CD4-positive, alpha-beta T cell (primary cell): ENCODE measurements at regions not wholly inside any gene's neighbourhood (a gene's known extent, or its start where the extent isn't known, plus 50 kb on each side); places are given as distances from the start of the nearest gene placed in this dataset.

Experiments
- ATAC-seq: fragments of 200-7000 bp; cut with Tn5 transposase; one replicate; pipeline ENCODE4 v1.10.0; 2022; ENCODE audit warnings: mild to moderate bottlenecking; ENCODE audit not compliant: poor library complexity
- CTCF ChIA-PET: fragments of 350-600 bp; sonication (Branson Sonifier 250); formaldehyde crosslinking; loops from one replicate; lab custom pipeline; 2021; ENCODE audit warnings: antibody characterized with exemption, inconsistent platforms; lab: Charles Lee
- POLR2A ChIA-PET: fragments of 350-600 bp; sonication (Branson Sonifier 250); formaldehyde crosslinking; loops from one replicate; lab custom pipeline; 2021; ENCODE audit warnings: antibody characterized with exemption, inconsistent platforms; lab: Charles Lee
- DNase-seq, 14 experiments: peaks; one replicate each; pipeline ENCODE4 v3.0.0-alpha.2; 2013 to 2020; ENCODE audit warnings: mixed read lengths in 2 of 14
- H3K27ac ChIP-seq, 2 donors: one replicate each; pipeline versions ENCODE4 v1.5.1 to v1.7.0; 2013; ENCODE audit warnings: low read length in 2 of 2, low read depth in 1 of 2, mild to moderate bottlenecking in 1 of 2
- H3K27me3 ChIP-seq, 2 experiments: 1 replicate in 1 of 2; 2 replicates in 1 of 2; pipeline versions ENCODE4 v1.6.1 to v1.7.0; 2013; ENCODE audit warnings: low read length in 2 of 2, control low read depth in 1 of 2, mild to moderate bottlenecking in 1 of 2, moderate library complexity in 1 of 2; ENCODE audit not compliant: insufficient read depth in 2 of 2, control insufficient read depth in 1 of 2
- H3K36me3 ChIP-seq: one replicate; pipeline ENCODE4 v1.6.1; 2013; ENCODE audit warnings: low read length, control low read depth; ENCODE audit not compliant: insufficient read depth
- H3K4me1 ChIP-seq: one replicate; pipeline ENCODE4 v1.6.1; 2013; ENCODE audit warnings: low read length, control low read depth; ENCODE audit not compliant: insufficient read depth
- H3K4me3 ChIP-seq: one replicate; pipeline ENCODE4 v1.5.1; 2013; ENCODE audit warnings: mild to moderate bottlenecking, low read length, moderate library complexity
- H3K9me3 ChIP-seq, 2 experiments: 1 replicate in 1 of 2; 2 replicates in 1 of 2; pipeline versions ENCODE4 v1.6.1 to v1.7.0; 2013; ENCODE audit warnings: low read length in 2 of 2, mild to moderate bottlenecking in 2 of 2, control low read depth in 1 of 2, moderate library complexity in 1 of 2; ENCODE audit not compliant: control insufficient read depth in 1 of 2, insufficient read depth in 1 of 2
- H3K27ac Mint-ChIP-seq: one replicate; pipeline ENCODE4 v1.8.0; 2020; ENCODE audit warnings: mixed read lengths
- H3K27me3 Mint-ChIP-seq: one replicate; pipeline ENCODE4 v1.8.0; 2021; ENCODE audit warnings: mixed read lengths
- H3K36me3 Mint-ChIP-seq: one replicate; pipeline ENCODE4 v1.8.0; 2021; ENCODE audit warnings: low read depth, mixed read lengths
- H3K4me1 Mint-ChIP-seq: one replicate; pipeline ENCODE4 v1.8.0; 2021; ENCODE audit warnings: low read depth, mixed read lengths
- H3K4me3 Mint-ChIP-seq: one replicate; pipeline ENCODE4 v1.8.0; 2020; ENCODE audit warnings: mild to moderate bottlenecking, mixed read lengths
- H3K9me3 Mint-ChIP-seq: one replicate; pipeline ENCODE4 v1.8.0; 2020; ENCODE audit warnings: mixed read lengths
- CTCF ChIP-seq: fragments of 200-600 bp; IDR thresholded peaks from one replicate; pipeline ENCODE4 v1.8.0; 2022; ENCODE audit warnings: antibody characterized with exemption, mild to moderate bottlenecking
- intact Hi-C, 2 experiments: fragments of 100-400 bp; cut with DNase I in 1 of 2; cut with micrococcal nuclease in 1 of 2; formaldehyde crosslinking; loops; one replicate each; pipeline versions ENCODE4 v1.15.1 to v1.9.0; 2023 to 2025; cut with DNase I, micrococcal nuclease

DNA sequence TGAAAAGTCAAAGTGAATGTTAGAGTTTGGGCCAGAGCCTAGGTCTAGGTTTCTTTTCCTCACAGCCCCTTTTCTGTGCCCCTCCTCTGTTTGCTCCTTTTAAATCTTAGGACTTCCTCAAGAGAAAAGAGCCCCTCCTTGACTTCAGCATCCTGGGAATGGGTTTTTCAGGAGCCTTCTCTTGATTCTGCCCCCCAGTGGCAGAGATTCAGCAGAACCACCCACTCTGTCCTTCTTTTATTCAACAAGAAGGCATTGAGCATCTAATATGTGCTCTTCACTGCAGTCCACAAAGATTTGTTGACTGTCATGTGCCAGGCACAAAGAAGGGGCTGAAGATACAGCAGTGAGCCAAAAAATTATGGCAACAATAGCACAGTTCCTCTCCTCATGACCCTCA is 270.8 kb upstream of the CDH5 start:
- CTCF ChIA-PET = no interaction called here
- H3K27ac Mint-ChIP-seq = no peak overlapping the region
- POLR2A ChIA-PET = no interaction called here
- peaks cover 25% of the 10 kb centered on the region for H3K27me3 Mint-ChIP-seq
- DNase-seq (no peak), ATAC-seq (no peak)
- intact Hi-C loops = no loop called here
- H3K36me3 Mint-ChIP-seq = no peaks in the 10 kb centered on the region
- Histone ChIP-seq H3K9me3 (no peaks in the 10 kb centered on the region), H3K4me3 (no peak overlapping the region), H3K27ac (no peak overlapping the region), H3K36me3 (no peaks in the 10 kb centered on the region), H3K27me3 (peaks cover 0 to 3% of the 10 kb centered on the region in 2 experiments), H3K4me1 (no peaks in the 10 kb centered on the region)
- H3K4me1 Mint-ChIP-seq = no peaks in the 10 kb centered on the region
- H3K4me3 Mint-ChIP-seq = no peak overlapping the region
- H3K9me3 Mint-ChIP-seq = no peaks in the 10 kb centered on the region
- no peak for TF ChIP-seq CTCF

- Mint-ChIP-seq H3K4me1 (no peaks in the 10 kb centered on the region), H3K4me3 (no peak overlapping the region), H3K27ac (no peak overlapping the region), H3K9me3 (no peaks in the 10 kb centered on the region), H3K36me3 (no peaks in the 10 kb centered on the region), H3K27me3 (peaks cover 11% of the 10 kb centered on the region)
- intact Hi-C loops = no loop called here
- DNase-seq (no peak), ATAC-seq (no peak)
- Histone ChIP-seq H3K4me1 (no peaks in the 10 kb centered on the region), H3K9me3 (no peaks in the 10 kb centered on the region), H3K27me3 (peaks cover 0 to 3% of the 10 kb centered on the region in 2 experiments), H3K27ac (no peak overlapping the region), H3K36me3 (no peaks in the 10 kb centered on the region), H3K4me3 (no peak overlapping the region)
- POLR2A ChIA-PET = no interaction called here
- CTCF ChIA-PET = no interaction called here
- no peak for TF ChIP-seq CTCF
These were observed 273.3 kb upstream of the CDH5 start for GRCh38 chr16:66093191-66093590.

GRCh38 chr16:66091471-66091891 is 275.0 kb upstream of the CDH5 start:
- POLR2A ChIA-PET = no interaction called here
- H3K36me3 ChIP-seq = no peaks in the 10 kb centered on the region
- intact Hi-C loops = no loop called here
- no peak overlapping the region for H3K27ac ChIP-seq
- ATAC-seq (no peak), DNase-seq (no peak)
- no peaks in the 10 kb centered on the region for H3K4me1 ChIP-seq
- Mint-ChIP-seq H3K36me3 (no peaks in the 10 kb centered on the region), H3K27ac (no peak overlapping the region), H3K4me3 (no peak overlapping the region), H3K27me3 (no peaks in the 10 kb centered on the region), H3K9me3 (no peaks in the 10 kb centered on the region), H3K4me1 (no peaks in the 10 kb centered on the region)
- no peak overlapping the region for H3K4me3 ChIP-seq
- TF ChIP-seq CTCF = no peak
- no peaks in the 10 kb centered on the region for H3K9me3 ChIP-seq
- CTCF ChIA-PET = no interaction called here
- H3K27me3 ChIP-seq = peaks cover 0 to 1% of the 10 kb centered on the region in 2 experiments
